Epithelial cell of proximal tubule (primary cell): ENCODE measurements at regions not wholly inside any gene's neighbourhood (a gene's known extent, or its start where the extent isn't known, plus 50 kb on each side); places are given as distances from the start of the nearest gene placed in this dataset.

Source experiments
- DNase-seq: peaks from one replicate; pipeline ENCODE4 v3.0.0-alpha.2; 2011; ENCODE audit warnings: low read depth
- H3K4me3 ChIP-seq: 2 replicates; pipeline ENCODE4 v1.5.1; 2011; ENCODE audit warnings: low read depth, mild to moderate bottlenecking, low read length
- CTCF ChIP-seq: conservative IDR thresholded peaks from 2 replicates; pipeline ENCODE4 v1.5.1; 2012; ENCODE audit warnings: low read depth, mild to moderate bottlenecking, low read length

- H3K4me3 ChIP-seq: no peak overlapping the region
- no peak for DNase-seq
- no peak for TF ChIP-seq CTCF
Observed at GRCh38 chr5:42037379-42037932, 112.4 kb downstream of the FBXO4 start.

GRCh38 chr5:42043400-42043799 lies 118.3 kb downstream of the FBXO4 start:
- H3K4me3 ChIP-seq: no peak overlapping the region
- no peak for TF ChIP-seq CTCF
- DNase-seq: no peak

GRCh38 chr5:42057254-42057690 lies 132.2 kb downstream of the FBXO4 start:
- DNase-seq: no peak
- peak; percentile 88 for TF ChIP-seq CTCF
- H3K4me3 ChIP-seq: no peak overlapping the region

GRCh38 chr5:42059291-42059690 lies 134.2 kb downstream of the FBXO4 start:
- DNase-seq: no peak
- H3K4me3 ChIP-seq: no peak overlapping the region
- no peak for TF ChIP-seq CTCF

- no peak overlapping the region for H3K4me3 ChIP-seq
- TF ChIP-seq CTCF: no peak
- DNase-seq: no peak
Observed at GRCh38 chr5:42059778-42060464, 134.8 kb downstream of the FBXO4 start.

- TF ChIP-seq CTCF: no peak
- no peak for DNase-seq
Observed at GRCh38 chr5:42061121-42061520, 136.0 kb downstream of the FBXO4 start.

GRCh38 chr5:42064821-42065220 lies 139.7 kb downstream of the FBXO4 start:
- DNase-seq: no peak
- no peak overlapping the region for H3K4me3 ChIP-seq
- TF ChIP-seq CTCF: no peak

More at GRCh38 chr5:42061121-42061520, 136.0 kb downstream of the FBXO4 start:
- no peak overlapping the region for H3K4me3 ChIP-seq
